GM23338 (cell line): ENCODE measurements at regions not wholly inside any gene's neighbourhood (a gene's known extent, or its start where the extent isn't known, plus 50 kb on each side); places are given as distances from the start of the nearest gene placed in this dataset.

Experiments used
- STAT1 ChIP-seq: IDR thresholded peaks from one replicate; pipeline ENCODE4 v1.6.1; 2016; ENCODE audit warnings: antibody characterized with exemption; ENCODE audit not compliant: unreplicated experiment
- ZNF114 ChIP-seq: fragments of 250-450 bp; sonication (Bioruptor Pico); IDR thresholded peaks from 2 replicates; pipeline ENCODE4 v1.5.0; 2020; ENCODE audit warnings: mild to moderate bottlenecking, moderate library complexity
- ZNF462 ChIP-seq: fragments of 250-450 bp; sonication (Bioruptor Pico); IDR thresholded peaks from 2 replicates; pipeline ENCODE4 v1.5.0; 2020; ENCODE audit warnings: mild to moderate bottlenecking, moderate library complexity
- TF ChIP-seq, protein P1 (sequence below): IDR thresholded peaks from 2 replicates; pipeline ENCODE4 v1.6.1; 2016; ENCODE audit warnings: antibody characterized with exemption
- TF ChIP-seq, protein P2 (sequence below): IDR thresholded peaks from one replicate; pipeline ENCODE4 v1.6.1; 2018; ENCODE audit warnings: antibody characterized with exemption; ENCODE audit not compliant: unreplicated experiment

DNA sequence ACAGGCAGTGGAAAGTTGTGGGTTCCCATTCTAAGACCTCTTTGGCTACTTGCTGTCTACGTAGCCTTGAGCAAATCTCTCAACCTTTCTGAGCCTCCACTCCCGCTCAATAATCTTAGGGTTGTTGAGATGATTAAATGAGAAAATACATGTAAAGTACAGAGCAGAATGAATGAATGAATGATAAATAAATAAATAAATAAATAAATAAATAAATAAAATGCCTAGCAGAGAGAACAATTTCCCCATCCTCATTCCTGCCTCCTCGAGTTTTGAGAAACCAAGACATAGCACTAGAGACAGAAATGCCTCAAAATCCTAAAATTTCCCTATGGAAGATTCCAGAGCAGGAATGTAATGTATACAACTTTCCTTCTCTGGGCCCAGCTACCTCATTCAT is 128.3 kb upstream of the RAD23B start (continued):
- TF ChIP-seq ZNF462 (CRISPR knock-in tag) (no peak), STAT1 (no peak), ZNF114 (CRISPR knock-in tag) (no peak)
- TF ChIP-seq, protein P1, sequence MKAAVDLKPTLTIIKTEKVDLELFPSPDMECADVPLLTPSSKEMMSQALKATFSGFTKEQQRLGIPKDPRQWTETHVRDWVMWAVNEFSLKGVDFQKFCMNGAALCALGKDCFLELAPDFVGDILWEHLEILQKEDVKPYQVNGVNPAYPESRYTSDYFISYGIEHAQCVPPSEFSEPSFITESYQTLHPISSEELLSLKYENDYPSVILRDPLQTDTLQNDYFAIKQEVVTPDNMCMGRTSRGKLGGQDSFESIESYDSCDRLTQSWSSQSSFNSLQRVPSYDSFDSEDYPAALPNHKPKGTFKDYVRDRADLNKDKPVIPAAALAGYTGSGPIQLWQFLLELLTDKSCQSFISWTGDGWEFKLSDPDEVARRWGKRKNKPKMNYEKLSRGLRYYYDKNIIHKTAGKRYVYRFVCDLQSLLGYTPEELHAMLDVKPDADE = no peak
- TF ChIP-seq, protein P2, sequence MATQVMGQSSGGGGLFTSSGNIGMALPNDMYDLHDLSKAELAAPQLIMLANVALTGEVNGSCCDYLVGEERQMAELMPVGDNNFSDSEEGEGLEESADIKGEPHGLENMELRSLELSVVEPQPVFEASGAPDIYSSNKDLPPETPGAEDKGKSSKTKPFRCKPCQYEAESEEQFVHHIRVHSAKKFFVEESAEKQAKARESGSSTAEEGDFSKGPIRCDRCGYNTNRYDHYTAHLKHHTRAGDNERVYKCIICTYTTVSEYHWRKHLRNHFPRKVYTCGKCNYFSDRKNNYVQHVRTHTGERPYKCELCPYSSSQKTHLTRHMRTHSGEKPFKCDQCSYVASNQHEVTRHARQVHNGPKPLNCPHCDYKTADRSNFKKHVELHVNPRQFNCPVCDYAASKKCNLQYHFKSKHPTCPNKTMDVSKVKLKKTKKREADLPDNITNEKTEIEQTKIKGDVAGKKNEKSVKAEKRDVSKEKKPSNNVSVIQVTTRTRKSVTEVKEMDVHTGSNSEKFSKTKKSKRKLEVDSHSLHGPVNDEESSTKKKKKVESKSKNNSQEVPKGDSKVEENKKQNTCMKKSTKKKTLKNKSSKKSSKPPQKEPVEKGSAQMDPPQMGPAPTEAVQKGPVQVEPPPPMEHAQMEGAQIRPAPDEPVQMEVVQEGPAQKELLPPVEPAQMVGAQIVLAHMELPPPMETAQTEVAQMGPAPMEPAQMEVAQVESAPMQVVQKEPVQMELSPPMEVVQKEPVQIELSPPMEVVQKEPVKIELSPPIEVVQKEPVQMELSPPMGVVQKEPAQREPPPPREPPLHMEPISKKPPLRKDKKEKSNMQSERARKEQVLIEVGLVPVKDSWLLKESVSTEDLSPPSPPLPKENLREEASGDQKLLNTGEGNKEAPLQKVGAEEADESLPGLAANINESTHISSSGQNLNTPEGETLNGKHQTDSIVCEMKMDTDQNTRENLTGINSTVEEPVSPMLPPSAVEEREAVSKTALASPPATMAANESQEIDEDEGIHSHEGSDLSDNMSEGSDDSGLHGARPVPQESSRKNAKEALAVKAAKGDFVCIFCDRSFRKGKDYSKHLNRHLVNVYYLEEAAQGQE = no peak
